ENCODE measurements at regions not wholly inside any gene's neighbourhood (a gene's known extent, or its start where the extent isn't known, plus 50 kb on each side); places are given as distances from the start of the nearest gene placed in this dataset.

GRCh38 chr6:3609388-3609787, 142.1 kb downstream of the PXDC1 start:
- TF ChIP-seq, protein P1, sequence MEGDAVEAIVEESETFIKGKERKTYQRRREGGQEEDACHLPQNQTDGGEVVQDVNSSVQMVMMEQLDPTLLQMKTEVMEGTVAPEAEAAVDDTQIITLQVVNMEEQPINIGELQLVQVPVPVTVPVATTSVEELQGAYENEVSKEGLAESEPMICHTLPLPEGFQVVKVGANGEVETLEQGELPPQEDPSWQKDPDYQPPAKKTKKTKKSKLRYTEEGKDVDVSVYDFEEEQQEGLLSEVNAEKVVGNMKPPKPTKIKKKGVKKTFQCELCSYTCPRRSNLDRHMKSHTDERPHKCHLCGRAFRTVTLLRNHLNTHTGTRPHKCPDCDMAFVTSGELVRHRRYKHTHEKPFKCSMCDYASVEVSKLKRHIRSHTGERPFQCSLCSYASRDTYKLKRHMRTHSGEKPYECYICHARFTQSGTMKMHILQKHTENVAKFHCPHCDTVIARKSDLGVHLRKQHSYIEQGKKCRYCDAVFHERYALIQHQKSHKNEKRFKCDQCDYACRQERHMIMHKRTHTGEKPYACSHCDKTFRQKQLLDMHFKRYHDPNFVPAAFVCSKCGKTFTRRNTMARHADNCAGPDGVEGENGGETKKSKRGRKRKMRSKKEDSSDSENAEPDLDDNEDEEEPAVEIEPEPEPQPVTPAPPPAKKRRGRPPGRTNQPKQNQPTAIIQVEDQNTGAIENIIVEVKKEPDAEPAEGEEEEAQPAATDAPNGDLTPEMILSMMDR (IDR thresholded peaks at IDR 0.05): no peak
- TF ChIP-seq POLR2A (IDR thresholded peaks at IDR 0.05): no peak

Measured in testis (tissue), 2 donors.